ENCODE measurements at regions not wholly inside any gene's neighbourhood (a gene's known extent, or its start where the extent isn't known, plus 50 kb on each side); places are given as distances from the start of the nearest gene placed in this dataset.

DNA sequence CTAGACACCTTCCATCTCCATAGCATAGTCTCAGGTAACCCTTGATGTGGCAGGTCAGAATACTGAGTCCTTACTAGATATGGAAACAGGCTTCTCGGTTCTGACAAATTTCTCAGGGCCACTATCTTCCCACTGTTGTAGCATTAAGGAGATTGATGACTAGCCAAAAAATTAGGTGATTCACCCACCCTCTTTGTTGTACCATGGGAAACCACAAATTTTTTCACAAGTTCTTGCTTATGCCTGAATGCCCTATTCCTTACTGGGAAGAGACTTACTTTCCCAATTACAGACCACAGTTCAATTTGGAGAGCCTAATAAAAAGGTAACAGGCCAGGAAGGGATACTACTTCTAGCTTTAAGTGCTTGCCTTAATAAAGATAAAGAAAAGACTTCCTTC lies 948.8 kb downstream of the GRM8 start:
- H3K4me1 ChIP-seq (ENCODE audit: control insufficient read depth in 1 of 2, insufficient read depth in 2 of 2, low read length in 2 of 2): no peaks in the 10 kb centered on the region
- H4K20me1 ChIP-seq (ENCODE audit: insufficient read depth, low read length): no peaks in the 10 kb centered on the region
- H3K27me3 Mint-ChIP-seq (ENCODE audit: low read depth in 3 of 3): no peaks in the 10 kb centered on the region
- intact Hi-C loops (cut with micrococcal nuclease): no loop called here
- no peak overlapping the region for H2AFZ ChIP-seq (ENCODE audit: insufficient read depth, low read depth, low read length, poor library complexity, severe bottlenecking)
- H3K4me2 ChIP-seq (replicated peaks; ENCODE audit: extremely low read depth, low read length, poor library complexity, severe bottlenecking): no peak overlapping the region
- no peak overlapping the region for H3K27ac ChIP-seq (ENCODE audit: low read depth in 1 of 2, low read length in 2 of 2)
- H3K27me3 ChIP-seq (ENCODE audit: control insufficient read depth in 2 of 2, insufficient read depth in 2 of 2, low read length in 2 of 2): no peaks in the 10 kb centered on the region
- no peaks in the 10 kb centered on the region for H3K79me2 ChIP-seq (ENCODE audit: insufficient read depth, low read length)
- WGBS (ENCODE audit: insufficient coverage): no CpG with 5 or more reads among the region's 1 CpG
- peaks cover 0 to 9% (median 2%) of the 10 kb centered on the region in 7 donors for H3K9me3 Mint-ChIP-seq
- H3K4me3 ChIP-seq (replicated peaks in 1 of 3; ENCODE audit: low read depth in 2 of 3, low read length in 3 of 3): no peak overlapping the region
- peaks cover 14 to 17% of the 10 kb centered on the region in 2 donors for H3K9me3 ChIP-seq (replicated peaks in 1 of 2; ENCODE audit: control insufficient read depth in 1 of 2, insufficient read depth in 1 of 2, low read length in 2 of 2)
- H3K36me3 Mint-ChIP-seq: no peaks in the 10 kb centered on the region
- H3K27ac Mint-ChIP-seq: no peak overlapping the region
- no peaks in the 10 kb centered on the region for H3K4me1 Mint-ChIP-seq
- no peaks in the 10 kb centered on the region for H3K36me3 ChIP-seq (replicated peaks in 1 of 2; ENCODE audit: control insufficient read depth in 1 of 2, insufficient read depth in 2 of 2, low read length in 2 of 2)
- H3K4me3 Mint-ChIP-seq: no peak overlapping the region
- TF ChIP-seq, protein P1, sequence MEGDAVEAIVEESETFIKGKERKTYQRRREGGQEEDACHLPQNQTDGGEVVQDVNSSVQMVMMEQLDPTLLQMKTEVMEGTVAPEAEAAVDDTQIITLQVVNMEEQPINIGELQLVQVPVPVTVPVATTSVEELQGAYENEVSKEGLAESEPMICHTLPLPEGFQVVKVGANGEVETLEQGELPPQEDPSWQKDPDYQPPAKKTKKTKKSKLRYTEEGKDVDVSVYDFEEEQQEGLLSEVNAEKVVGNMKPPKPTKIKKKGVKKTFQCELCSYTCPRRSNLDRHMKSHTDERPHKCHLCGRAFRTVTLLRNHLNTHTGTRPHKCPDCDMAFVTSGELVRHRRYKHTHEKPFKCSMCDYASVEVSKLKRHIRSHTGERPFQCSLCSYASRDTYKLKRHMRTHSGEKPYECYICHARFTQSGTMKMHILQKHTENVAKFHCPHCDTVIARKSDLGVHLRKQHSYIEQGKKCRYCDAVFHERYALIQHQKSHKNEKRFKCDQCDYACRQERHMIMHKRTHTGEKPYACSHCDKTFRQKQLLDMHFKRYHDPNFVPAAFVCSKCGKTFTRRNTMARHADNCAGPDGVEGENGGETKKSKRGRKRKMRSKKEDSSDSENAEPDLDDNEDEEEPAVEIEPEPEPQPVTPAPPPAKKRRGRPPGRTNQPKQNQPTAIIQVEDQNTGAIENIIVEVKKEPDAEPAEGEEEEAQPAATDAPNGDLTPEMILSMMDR (IDR thresholded peaks at IDR 0.05): no peak
- no peak overlapping the region for H3K9ac ChIP-seq (ENCODE audit: insufficient read depth, low read length, poor library complexity, severe bottlenecking)
- no peak for DNase-seq

DNA sequence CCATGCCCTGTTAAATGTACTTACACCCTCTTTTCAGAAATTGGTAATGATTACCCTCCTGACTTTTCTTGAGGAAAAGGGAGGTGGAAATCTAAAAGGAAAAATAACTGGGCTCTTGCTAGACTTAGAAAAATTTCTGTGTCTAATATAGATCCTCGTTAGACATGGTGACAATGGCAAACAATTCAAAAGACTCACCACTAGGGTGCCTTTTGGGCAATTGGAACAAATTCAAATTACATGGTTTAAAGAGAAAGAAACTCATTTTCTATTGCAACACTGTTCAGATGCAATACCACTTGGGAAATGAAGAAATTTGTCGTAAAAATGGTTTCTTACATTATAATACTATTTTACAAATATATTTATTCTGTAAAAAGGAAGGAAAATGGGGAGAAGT lies 950.1 kb downstream of the GRM8 start:
- Mint-ChIP-seq H3K4me1 (no peaks in the 10 kb centered on the region), H3K9me3 (peaks cover 0 to 13% (median 5%) of the 10 kb centered on the region in 7 donors), H3K27ac (no peak overlapping the region), H3K36me3 (no peaks in the 10 kb centered on the region), H3K27me3 (ENCODE audit: low read depth in 3 of 3) (no peaks in the 10 kb centered on the region), H3K4me3 (no peak overlapping the region)
- no peaks in the 10 kb centered on the region for H4K20me1 ChIP-seq (ENCODE audit: insufficient read depth, low read length)
- H2AFZ ChIP-seq (ENCODE audit: insufficient read depth, low read depth, low read length, poor library complexity, severe bottlenecking): no peak overlapping the region
- no peak for DNase-seq
- no peaks in the 10 kb centered on the region for H3K36me3 ChIP-seq (replicated peaks in 1 of 2; ENCODE audit: control insufficient read depth in 1 of 2, insufficient read depth in 2 of 2, low read length in 2 of 2)
- no peak overlapping the region for H3K27ac ChIP-seq (ENCODE audit: low read depth in 1 of 2, low read length in 2 of 2)
- H3K27me3 ChIP-seq (ENCODE audit: control insufficient read depth in 2 of 2, insufficient read depth in 2 of 2, low read length in 2 of 2): no peaks in the 10 kb centered on the region
- H3K4me2 ChIP-seq (replicated peaks; ENCODE audit: extremely low read depth, low read length, poor library complexity, severe bottlenecking): no peak overlapping the region
- H3K9me3 ChIP-seq (replicated peaks in 1 of 2; ENCODE audit: control insufficient read depth in 1 of 2, insufficient read depth in 1 of 2, low read length in 2 of 2): peaks cover 14 to 17% of the 10 kb centered on the region in 2 donors
- H3K4me3 ChIP-seq (replicated peaks in 1 of 3; ENCODE audit: low read depth in 2 of 3, low read length in 3 of 3): no peak overlapping the region
- no peaks in the 10 kb centered on the region for H3K4me1 ChIP-seq (ENCODE audit: control insufficient read depth in 1 of 2, insufficient read depth in 2 of 2, low read length in 2 of 2)
- intact Hi-C loops (cut with micrococcal nuclease): no loop called here
- no CpG with 5 or more reads among the region's 2 CpGs for WGBS (ENCODE audit: insufficient coverage)
- no peak overlapping the region for H3K9ac ChIP-seq (ENCODE audit: insufficient read depth, low read length, poor library complexity, severe bottlenecking)
- TF ChIP-seq, protein P1 (IDR thresholded peaks at IDR 0.05): no peak
- H3K79me2 ChIP-seq (ENCODE audit: insufficient read depth, low read length): no peaks in the 10 kb centered on the region

Data from CD14-positive monocyte (primary cell).